Neural cell (in vitro differentiated cells): ENCODE measurements at regions not wholly inside any gene's neighbourhood (a gene's known extent, or its start where the extent isn't known, plus 50 kb on each side); places are given as distances from the start of the nearest gene placed in this dataset.
A peak's percentile ranks its signal among the peaks of the same experiment; 100 is the strongest.

Experiments used
- H2AFZ ChIP-seq: fragments of 200-600, 300-800 bp; sonication (generic), shearing (Covaris generic); 2 replicates; pipeline ENCODE4 v1.6.0; 2014; ENCODE audit warnings: low read depth, mild to moderate bottlenecking, antibody characterized with exemption, low read length, moderate library complexity
- H3F3A ChIP-seq: fragments of 200-600 bp; shearing (Covaris generic); 2 replicates; pipeline ENCODE4 v1.6.1; 2016; ENCODE audit warnings: mild to moderate bottlenecking, moderate library complexity, mixed read lengths, antibody characterized with exemption, low read length; ENCODE audit not compliant: insufficient read depth, poor library complexity, severe bottlenecking
- H3K27ac ChIP-seq: fragments of 200-600, 300-800 bp; sonication (generic), shearing (Covaris generic); 2 replicates; pipeline ENCODE4 v1.5.1; 2014; ENCODE audit warnings: mild to moderate bottlenecking, low read length, moderate library complexity
- H3K27me3 ChIP-seq: fragments of 300-800, 200-600 bp; sonication (generic), shearing (Covaris generic); 2 replicates; pipeline ENCODE4 v1.6.0; 2014; ENCODE audit warnings: mild to moderate bottlenecking, low read depth, low read length, moderate library complexity; ENCODE audit not compliant: insufficient read depth
- H3K36me3 ChIP-seq: fragments of 300-800, 200-600 bp; sonication (generic), shearing (Covaris generic); 2 replicates; pipeline ENCODE4 v1.5.1; 2014; ENCODE audit warnings: mild to moderate bottlenecking, antibody characterized with exemption, low read length, moderate library complexity; ENCODE audit not compliant: insufficient read depth
- H3K4me2 ChIP-seq: fragments of 300-800, 200-600 bp; sonication (generic), shearing (Covaris generic); 2 replicates; pipeline ENCODE4 v1.6.0; 2014; ENCODE audit warnings: mild to moderate bottlenecking, low read length
- H3K4me3 ChIP-seq: fragments of 300-800, 200-600 bp; sonication (generic), shearing (Covaris generic); 2 replicates; pipeline ENCODE4 v1.5.1; 2014; ENCODE audit warnings: mild to moderate bottlenecking, low read length, moderate library complexity
- H3K79me2 ChIP-seq: fragments of 200-600 bp; shearing (Covaris generic); replicated peaks from 2 replicates; pipeline ENCODE4 v1.6.0; 2014; ENCODE audit warnings: mild to moderate bottlenecking, low read length, moderate library complexity; ENCODE audit not compliant: insufficient read depth
- H3K9ac ChIP-seq: fragments of 300-800, 200-600 bp; sonication (generic), shearing (Covaris generic); 2 replicates; pipeline ENCODE4 v1.6.1; 2016; ENCODE audit warnings: mild to moderate bottlenecking, low read length, mixed read lengths
- H3K9me2 ChIP-seq: fragments of 200-600 bp; shearing (Covaris generic); 2 replicates; pipeline ENCODE4 v1.6.1; 2016; ENCODE audit warnings: mild to moderate bottlenecking, low read length, mixed read lengths; ENCODE audit not compliant: insufficient read depth
- H3K9me3 ChIP-seq: fragments of 200-600, 300-800 bp; sonication (generic), shearing (Covaris generic); 2 replicates; pipeline ENCODE4 v1.6.1; 2016; ENCODE audit warnings: mild to moderate bottlenecking, mixed run types, low read length, moderate library complexity, mixed read lengths
- H4K20me1 ChIP-seq: fragments of 200-600 bp; shearing (Covaris generic); 2 replicates; pipeline ENCODE4 v1.6.1; 2016; ENCODE audit warnings: mild to moderate bottlenecking, mixed run types; ENCODE audit not compliant: insufficient read depth
- EP300 ChIP-seq: fragments of 450-650 bp; conservative IDR thresholded peaks from 2 replicates; pipeline ENCODE4 v1.6.1; 2014; ENCODE audit warnings: antibody characterized with exemption, mild to moderate bottlenecking, moderate library complexity; ENCODE audit not compliant: poor library complexity, severe bottlenecking
- EZH2 ChIP-seq: fragments of 200-600, 300-800 bp; shearing (Covaris generic), sonication (generic); IDR thresholded peaks from 2 replicates; pipeline ENCODE4 v1.6.1; 2014; ENCODE audit warnings: antibody characterized with exemption, low read length, borderline replicate concordance, mild to moderate bottlenecking; ENCODE audit not compliant: insufficient read depth, poor library complexity, severe bottlenecking
- MXI1 ChIP-seq: fragments of 450-650 bp; conservative IDR thresholded peaks from 2 replicates; pipeline ENCODE4 v1.6.1; 2014; ENCODE audit warnings: antibody characterized with exemption, mild to moderate bottlenecking; ENCODE audit not compliant: poor library complexity, severe bottlenecking
- POLR2AphosphoS5 ChIP-seq: IDR thresholded peaks from 2 replicates; pipeline ENCODE4 v1.6.1; 2012
- RAD21 ChIP-seq: fragments of 450-650 bp; conservative IDR thresholded peaks from 2 replicates; pipeline ENCODE4 v1.6.1; 2014; ENCODE audit warnings: antibody characterized with exemption, mild to moderate bottlenecking, moderate library complexity
- SMC3 ChIP-seq: fragments of 450-650 bp; conservative IDR thresholded peaks from 2 replicates; pipeline ENCODE4 v1.6.1; 2014; ENCODE audit warnings: antibody characterized with exemption, mild to moderate bottlenecking, moderate library complexity; ENCODE audit not compliant: poor library complexity
- TAF1 ChIP-seq: IDR thresholded peaks from 2 replicates; pipeline ENCODE4 v1.6.1; 2012; ENCODE audit warnings: low read depth
- TF ChIP-seq, protein P1 (sequence below): fragments of 450-650 bp; IDR thresholded peaks from 2 replicates; pipeline ENCODE4 v1.5.1; 2014; ENCODE audit warnings: antibody characterized with exemption, mild to moderate bottlenecking, moderate library complexity; ENCODE audit not compliant: poor library complexity, severe bottlenecking
- TF ChIP-seq, protein P2 (sequence below): IDR thresholded peaks from 2 replicates; pipeline ENCODE4 v1.6.1; 2012; ENCODE audit warnings: borderline replicate concordance

GRCh38 chr5:158538506-158539074 is 561.1 kb downstream of the EBF1 start:
- Histone ChIP-seq H3K27ac (peak overlapping the region; percentile 59), H3K79me2 (no peaks in the 10 kb centered on the region), H3K4me3 (no peak overlapping the region), H3K9me3 (no peaks in the 10 kb centered on the region), H3K9ac (peak overlapping the region; percentile 29), H3K4me2 (no peak overlapping the region), H2AFZ (no peak overlapping the region), H3K27me3 (no peaks in the 10 kb centered on the region), H3K9me2 (no peaks in the 10 kb centered on the region), H3F3A (peaks cover 8% of the 10 kb centered on the region), H4K20me1 (no peaks in the 10 kb centered on the region), H3K36me3 (no peaks in the 10 kb centered on the region)
- TF ChIP-seq RAD21, result no peak
- TF ChIP-seq, protein P1, sequence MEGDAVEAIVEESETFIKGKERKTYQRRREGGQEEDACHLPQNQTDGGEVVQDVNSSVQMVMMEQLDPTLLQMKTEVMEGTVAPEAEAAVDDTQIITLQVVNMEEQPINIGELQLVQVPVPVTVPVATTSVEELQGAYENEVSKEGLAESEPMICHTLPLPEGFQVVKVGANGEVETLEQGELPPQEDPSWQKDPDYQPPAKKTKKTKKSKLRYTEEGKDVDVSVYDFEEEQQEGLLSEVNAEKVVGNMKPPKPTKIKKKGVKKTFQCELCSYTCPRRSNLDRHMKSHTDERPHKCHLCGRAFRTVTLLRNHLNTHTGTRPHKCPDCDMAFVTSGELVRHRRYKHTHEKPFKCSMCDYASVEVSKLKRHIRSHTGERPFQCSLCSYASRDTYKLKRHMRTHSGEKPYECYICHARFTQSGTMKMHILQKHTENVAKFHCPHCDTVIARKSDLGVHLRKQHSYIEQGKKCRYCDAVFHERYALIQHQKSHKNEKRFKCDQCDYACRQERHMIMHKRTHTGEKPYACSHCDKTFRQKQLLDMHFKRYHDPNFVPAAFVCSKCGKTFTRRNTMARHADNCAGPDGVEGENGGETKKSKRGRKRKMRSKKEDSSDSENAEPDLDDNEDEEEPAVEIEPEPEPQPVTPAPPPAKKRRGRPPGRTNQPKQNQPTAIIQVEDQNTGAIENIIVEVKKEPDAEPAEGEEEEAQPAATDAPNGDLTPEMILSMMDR, result no peak
- TF ChIP-seq, protein P2, sequence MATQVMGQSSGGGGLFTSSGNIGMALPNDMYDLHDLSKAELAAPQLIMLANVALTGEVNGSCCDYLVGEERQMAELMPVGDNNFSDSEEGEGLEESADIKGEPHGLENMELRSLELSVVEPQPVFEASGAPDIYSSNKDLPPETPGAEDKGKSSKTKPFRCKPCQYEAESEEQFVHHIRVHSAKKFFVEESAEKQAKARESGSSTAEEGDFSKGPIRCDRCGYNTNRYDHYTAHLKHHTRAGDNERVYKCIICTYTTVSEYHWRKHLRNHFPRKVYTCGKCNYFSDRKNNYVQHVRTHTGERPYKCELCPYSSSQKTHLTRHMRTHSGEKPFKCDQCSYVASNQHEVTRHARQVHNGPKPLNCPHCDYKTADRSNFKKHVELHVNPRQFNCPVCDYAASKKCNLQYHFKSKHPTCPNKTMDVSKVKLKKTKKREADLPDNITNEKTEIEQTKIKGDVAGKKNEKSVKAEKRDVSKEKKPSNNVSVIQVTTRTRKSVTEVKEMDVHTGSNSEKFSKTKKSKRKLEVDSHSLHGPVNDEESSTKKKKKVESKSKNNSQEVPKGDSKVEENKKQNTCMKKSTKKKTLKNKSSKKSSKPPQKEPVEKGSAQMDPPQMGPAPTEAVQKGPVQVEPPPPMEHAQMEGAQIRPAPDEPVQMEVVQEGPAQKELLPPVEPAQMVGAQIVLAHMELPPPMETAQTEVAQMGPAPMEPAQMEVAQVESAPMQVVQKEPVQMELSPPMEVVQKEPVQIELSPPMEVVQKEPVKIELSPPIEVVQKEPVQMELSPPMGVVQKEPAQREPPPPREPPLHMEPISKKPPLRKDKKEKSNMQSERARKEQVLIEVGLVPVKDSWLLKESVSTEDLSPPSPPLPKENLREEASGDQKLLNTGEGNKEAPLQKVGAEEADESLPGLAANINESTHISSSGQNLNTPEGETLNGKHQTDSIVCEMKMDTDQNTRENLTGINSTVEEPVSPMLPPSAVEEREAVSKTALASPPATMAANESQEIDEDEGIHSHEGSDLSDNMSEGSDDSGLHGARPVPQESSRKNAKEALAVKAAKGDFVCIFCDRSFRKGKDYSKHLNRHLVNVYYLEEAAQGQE, result no peak
- TF ChIP-seq MXI1, result no peak
- no peak for TF ChIP-seq SMC3
- no peak for TF ChIP-seq TAF1
- TF ChIP-seq POLR2AphosphoS5, result no peak
- TF ChIP-seq EZH2, result no peak
- TF ChIP-seq EP300, result no peak

- H3K9me2 ChIP-seq, result no peaks in the 10 kb centered on the region
- H3K9me3 ChIP-seq, result no peaks in the 10 kb centered on the region
- no peaks in the 10 kb centered on the region for H3K36me3 ChIP-seq
- H4K20me1 ChIP-seq, result no peaks in the 10 kb centered on the region
- no peak overlapping the region for H2AFZ ChIP-seq
- no peak overlapping the region for H3K4me3 ChIP-seq
- no peak for TF ChIP-seq MXI1
- TF ChIP-seq, protein P1, result no peak
- TF ChIP-seq, protein P2, result no peak
- no peak for TF ChIP-seq SMC3
- no peak for TF ChIP-seq EZH2
- no peak for TF ChIP-seq RAD21
- H3F3A ChIP-seq, result peaks cover 9% of the 10 kb centered on the region
- no peaks in the 10 kb centered on the region for H3K27me3 ChIP-seq
- no peak overlapping the region for H3K4me2 ChIP-seq
- no peaks in the 10 kb centered on the region for H3K79me2 ChIP-seq
- H3K9ac ChIP-seq, result peak overlapping the region; percentile 39
- H3K27ac ChIP-seq, result peak overlapping the region; percentile 59
Observed at GRCh38 chr5:158537366-158537765, 562.4 kb downstream of the EBF1 start.
